NB4 (cell line): ENCODE measurements at regions not wholly inside any gene's neighbourhood (a gene's known extent, or its start where the extent isn't known, plus 50 kb on each side); places are given as distances from the start of the nearest gene placed in this dataset.

Source experiments
- CTCF ChIP-seq: IDR thresholded peaks from one replicate; pipeline ENCODE4 v1.5.1; 2012; ENCODE audit warnings: low read depth, low read length
- POLR2A ChIP-seq: IDR thresholded peaks from 2 replicates; pipeline ENCODE4 v1.6.1; 2011; ENCODE audit warnings: mild to moderate bottlenecking; ENCODE audit not compliant: insufficient read length; ENCODE audit errors: extremely low read depth

- TF ChIP-seq CTCF, result no peak
- TF ChIP-seq POLR2A, result no peak
These were observed 298.1 kb downstream of the ZEB1 start for GRCh38 chr10:31617133-31617532.
